Gastrocnemius medialis (tissue), 4 donors: ENCODE measurements at regions not wholly inside any gene's neighbourhood (a gene's known extent, or its start where the extent isn't known, plus 50 kb on each side); places are given as distances from the start of the nearest gene placed in this dataset.
A peak's percentile ranks its signal among the peaks of the same experiment; 100 is the strongest.
"Not testable (repeated sequence)": the region's sequence is repeated elsewhere in the genome, so short reads cannot be mapped to it uniquely, and the experiment has no call there.

Experiments used
- ATAC-seq, 2 donors: fragments of 150-250 bp; one replicate each; pipeline ENCODE4 v1.9.1; 2016
- DNase-seq, 2 donors: peaks; one replicate each; pipeline ENCODE4 v3.0.0-alpha.2; 2019
- H3K27ac ChIP-seq, 4 donors: fragments of 200-600 bp; sonication (generic); 1 replicate in 1 of 4; 2 replicates in 3 of 4; pipeline ENCODE4 v1.5.1; 2016 to 2018; ENCODE audit warnings: mild to moderate bottlenecking in 2 of 4, moderate library complexity in 1 of 4
- H3K27me3 ChIP-seq, 3 donors: fragments of 200-600 bp; sonication (generic) in 2 of 3; 1 replicate in 1 of 3; 2 replicates in 2 of 3; pipeline versions ENCODE4 v1.5.1 to v1.6.0; 2016 to 2019; ENCODE audit warnings: mild to moderate bottlenecking in 1 of 3, moderate library complexity in 1 of 3
- H3K36me3 ChIP-seq, 2 donors: fragments of 200-600 bp; sonication (generic) in 1 of 2; one replicate each; pipeline ENCODE4 v1.5.1; 2017 to 2018
- H3K4me1 ChIP-seq, 2 donors: fragments of 200-600 bp; sonication (generic) in 1 of 2; one replicate each; pipeline ENCODE4 v1.5.1; 2016 to 2017; ENCODE audit warnings: mild to moderate bottlenecking in 2 of 2
- H3K4me3 ChIP-seq, 4 donors: fragments of 200-600 bp; sonication (generic) in 3 of 4; 1 replicate in 1 of 4; 2 replicates in 3 of 4; pipeline ENCODE4 v1.5.1; 2016 to 2019; ENCODE audit warnings: mild to moderate bottlenecking in 2 of 4
- H3K9me3 ChIP-seq, 3 donors: fragments of 200-600 bp; sonication (generic) in 2 of 3; 1 replicate in 1 of 3; 2 replicates in 2 of 3; pipeline ENCODE4 v1.5.1; 2016 to 2019
- CTCF ChIP-seq, 5 experiments: fragments of 450-650 bp in 3 of 5; fragments of 200-600 bp in 2 of 5; sonication (generic) in 2 of 5; IDR thresholded peaks in 4 of 5; conservative IDR thresholded peaks in 1 of 5; 1 replicate in 4 of 5; 2 replicates in 1 of 5; pipeline ENCODE4 v1.5.1; 2016 to 2019; ENCODE audit warnings: antibody characterized with exemption in 5 of 5, mild to moderate bottlenecking in 3 of 5, moderate library complexity in 3 of 5
- POLR2A ChIP-seq, 2 donors: fragments of 450-650 bp; IDR thresholded peaks; one replicate each; pipeline ENCODE4 v1.6.1; 2017; ENCODE audit warnings: antibody characterized with exemption in 2 of 2, mild to moderate bottlenecking in 2 of 2, moderate library complexity in 2 of 2
- in situ Hi-C, 4 donors: fragments of 200-750 bp; cut with MboI; loops; one replicate each; pipeline versions ENCODE4 v1.15.0 to v1.8.0; 2017; ENCODE audit warnings: low sequenced_read_pairs in 4 of 4
- intact Hi-C: fragments of 100-400 bp; cut with DNase I; formaldehyde crosslinking; loops from one replicate; pipeline ENCODE4 v1.15.1; 2023; ENCODE audit warnings: low total_unique reads

GRCh38 chr2:150802635-150803034, 315.2 kb upstream of the RND3 start:
- H3K27ac ChIP-seq = no peak overlapping the region
- no peaks in the 10 kb centered on the region for H3K9me3 ChIP-seq
- no peaks in the 10 kb centered on the region for H3K36me3 ChIP-seq
- no peaks in the 10 kb centered on the region for H3K4me1 ChIP-seq
- no peak overlapping the region for H3K4me3 ChIP-seq
- DNase-seq = no peak
- no peak for ATAC-seq
- in situ Hi-C loops (no loop called here), intact Hi-C loops (no loop called here)
- TF ChIP-seq POLR2A (IDR thresholded peaks at IDR 0.05) = no peak
- no peak for TF ChIP-seq CTCF (IDR thresholded peaks at IDR 0.05 in 4 of 5, conservative IDR thresholded peaks at IDR 0.05 in 1 of 5)
- no peaks in the 10 kb centered on the region for H3K27me3 ChIP-seq

GRCh38 chr2:150796236-150796635, 308.8 kb upstream of the RND3 start:
- intact Hi-C loops, H3K27ac ChIP-seq, DNase-seq, H3K9me3 ChIP-seq, ATAC-seq, H3K4me1 ChIP-seq, H3K36me3 ChIP-seq, in situ Hi-C loops, H3K27me3 ChIP-seq, H3K4me3 ChIP-seq: not testable (repeated sequence)

- no peak for DNase-seq
- TF ChIP-seq POLR2A (IDR thresholded peaks at IDR 0.05) = no peak
- no peak for TF ChIP-seq CTCF (IDR thresholded peaks at IDR 0.05 in 4 of 5, conservative IDR thresholded peaks at IDR 0.05 in 1 of 5)
- Histone ChIP-seq H3K36me3 (no peaks in the 10 kb centered on the region), H3K4me3 (no peak overlapping the region), H3K27ac (no peak overlapping the region), H3K4me1 (no peaks in the 10 kb centered on the region), H3K27me3 (no peaks in the 10 kb centered on the region), H3K9me3 (no peaks in the 10 kb centered on the region)
- in situ Hi-C loops (no loop called here), intact Hi-C loops (no loop called here)
- no peak for ATAC-seq
Measured at GRCh38 chr2:150792780-150793300, 305.4 kb upstream of the RND3 start.

- H3K36me3 ChIP-seq = no peaks in the 10 kb centered on the region
- TF ChIP-seq POLR2A (IDR thresholded peaks at IDR 0.05) (no peak), CTCF (IDR thresholded peaks at IDR 0.05 in 4 of 5, conservative IDR thresholded peaks at IDR 0.05 in 1 of 5) (no peak)
- ATAC-seq (no peak), DNase-seq (no peak)
- H3K27me3 ChIP-seq = no peaks in the 10 kb centered on the region
- H3K4me1 ChIP-seq = no peaks in the 10 kb centered on the region
- intact Hi-C loops (no loop called here), in situ Hi-C loops (no loop called here)
- H3K27ac ChIP-seq = no peak overlapping the region
- H3K9me3 ChIP-seq = no peaks in the 10 kb centered on the region
- no peak overlapping the region for H3K4me3 ChIP-seq
Measured at GRCh38 chr2:150791567-150791966, 304.1 kb upstream of the RND3 start.

GRCh38 chr2:150789376-150789905, 302.0 kb upstream of the RND3 start:
- in situ Hi-C loops (no loop called here), intact Hi-C loops (no loop called here)
- TF ChIP-seq CTCF (IDR thresholded peaks at IDR 0.05 in 4 of 5, conservative IDR thresholded peaks at IDR 0.05 in 1 of 5) (no peak), POLR2A (IDR thresholded peaks at IDR 0.05) (no peak)
- Histone ChIP-seq H3K4me3 (no peak overlapping the region), H3K27ac (no peak overlapping the region), H3K36me3 (no peaks in the 10 kb centered on the region), H3K27me3 (no peaks in the 10 kb centered on the region), H3K4me1 (no peaks in the 10 kb centered on the region), H3K9me3 (no peaks in the 10 kb centered on the region)
- DNase-seq = no peak
- ATAC-seq = peak in 1 of 2 donors; percentile 27
